T-helper 2 cell treated with Interferon-gamma antibody and Interleukin-4, amounts not matched to agents 100 ng/mL and 5 ng/mL, for 36 hours (primary cell): ENCODE measurements at regions not wholly inside any gene's neighbourhood (a gene's known extent, or its start where the extent isn't known, plus 50 kb on each side); places are given as distances from the start of the nearest gene placed in this dataset.
"Not testable (repeated sequence)": the region's sequence is repeated elsewhere in the genome, so short reads cannot be mapped to it uniquely, and the experiment has no call there.

ENCODE experiments used
- intact Hi-C: fragments of 100-400 bp; cut with micrococcal nuclease; formaldehyde crosslinking; loops from one replicate; pipeline ENCODE4 v1.15.1; 2023

DNA sequence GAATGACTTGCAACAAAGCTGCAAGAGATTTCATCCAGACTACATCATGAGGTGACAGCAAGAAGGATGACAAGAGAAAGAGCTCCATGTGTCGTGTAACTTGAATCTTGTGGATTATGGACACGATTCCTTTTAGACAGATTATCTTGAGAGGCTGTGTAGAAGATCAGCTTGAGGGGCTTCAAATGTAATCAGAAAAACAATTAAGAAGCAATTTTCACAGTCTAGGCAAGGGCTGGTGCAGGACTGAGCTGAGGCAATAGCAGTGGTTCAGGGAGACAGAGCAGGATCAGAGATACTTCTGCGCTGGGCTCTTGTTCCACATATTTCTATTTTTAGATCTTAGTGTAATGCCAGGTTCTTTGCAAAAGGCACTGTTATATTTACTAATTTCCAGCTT, 253.0 kb upstream of the COBL start:
- intact Hi-C loops = no loop called here

GRCh38 chr7:51569176-51569575, 252.6 kb upstream of the COBL start:
- intact Hi-C loops = no loop called here

DNA sequence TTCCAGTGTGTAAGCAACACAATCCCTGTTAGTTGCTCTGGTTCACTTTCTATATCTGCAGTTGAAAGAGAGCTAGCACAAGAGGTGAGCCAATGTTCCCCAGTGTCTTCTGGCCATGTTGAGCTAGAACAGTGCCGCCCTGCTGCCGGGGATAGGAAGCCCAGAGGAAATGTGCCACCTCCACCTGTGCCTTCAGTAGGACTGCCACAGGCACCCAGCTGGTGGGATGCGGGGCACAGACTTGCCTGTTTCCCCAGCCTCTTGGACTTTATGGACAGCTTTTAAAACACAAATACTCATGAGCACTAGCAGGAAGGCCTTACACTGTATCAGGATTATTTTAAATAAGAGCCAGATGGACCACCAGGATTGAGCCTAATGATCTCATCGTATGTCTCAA, 234.5 kb upstream of the COBL start:
- intact Hi-C loops = no loop called here

DNA sequence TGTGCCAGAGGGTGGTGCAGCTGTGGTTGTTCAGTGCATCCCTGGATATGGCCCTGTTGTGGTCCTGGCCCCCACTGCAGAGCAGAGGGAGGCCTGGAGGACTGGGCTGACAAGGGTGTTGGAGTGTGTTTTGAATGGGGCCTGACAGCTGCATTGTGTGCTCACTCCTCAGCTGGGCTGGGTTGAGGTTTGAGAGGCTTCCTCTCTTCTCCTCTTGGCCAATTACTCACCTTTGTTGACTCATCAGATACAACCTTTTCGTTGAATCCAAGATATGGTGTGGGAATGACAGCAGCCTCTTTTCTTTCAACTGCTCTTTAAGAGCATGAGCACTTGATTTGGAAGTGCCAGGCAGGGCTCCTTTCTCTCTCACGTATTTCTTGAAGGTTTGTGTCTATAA, 228.5 kb upstream of the COBL start:
- intact Hi-C loops = no loop called here

- intact Hi-C loops = no loop called here
Measured at GRCh38 chr7:51543801-51544553, 227.4 kb upstream of the COBL start.

DNA sequence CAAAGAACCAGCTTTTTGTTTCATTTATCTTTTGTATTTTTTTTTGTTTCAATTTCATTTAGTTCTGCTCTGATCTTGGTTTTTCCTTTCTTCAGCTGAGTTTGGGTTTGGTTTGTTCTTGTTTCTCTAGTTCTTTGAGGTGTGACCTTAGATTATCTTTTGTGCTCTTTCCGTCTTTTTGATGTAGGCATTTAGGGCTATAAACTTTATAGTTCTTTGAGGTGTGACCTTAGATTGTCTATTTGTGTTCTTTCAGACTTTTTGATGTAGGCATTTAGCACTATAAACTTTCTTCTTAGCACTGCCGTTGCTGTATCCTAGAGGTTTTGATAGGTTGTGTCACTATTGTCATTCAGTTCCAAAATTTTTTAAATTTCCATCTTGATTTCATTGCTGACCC, 224.3 kb upstream of the COBL start:
- intact Hi-C loops = not testable (repeated sequence)

DNA sequence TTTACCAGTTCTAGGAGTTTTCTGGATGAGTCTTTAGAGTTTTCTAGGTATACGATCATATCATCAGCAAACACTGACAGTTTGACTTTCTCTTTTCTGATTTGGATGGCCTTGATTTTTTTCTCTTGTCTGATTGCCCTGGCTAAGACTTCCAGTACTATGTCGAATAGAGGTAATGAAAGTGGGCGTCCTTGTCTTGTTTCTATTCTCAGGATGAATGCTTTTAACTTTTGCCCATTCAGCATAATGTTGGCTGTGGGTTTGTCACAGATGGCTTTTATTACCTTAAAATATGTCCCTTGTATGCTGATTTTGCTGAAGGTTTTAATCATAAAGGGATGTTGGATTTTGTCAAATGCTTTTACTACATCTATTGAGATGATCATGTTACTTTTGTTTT, 223.2 kb upstream of the COBL start:
- intact Hi-C loops = no loop called here

DNA sequence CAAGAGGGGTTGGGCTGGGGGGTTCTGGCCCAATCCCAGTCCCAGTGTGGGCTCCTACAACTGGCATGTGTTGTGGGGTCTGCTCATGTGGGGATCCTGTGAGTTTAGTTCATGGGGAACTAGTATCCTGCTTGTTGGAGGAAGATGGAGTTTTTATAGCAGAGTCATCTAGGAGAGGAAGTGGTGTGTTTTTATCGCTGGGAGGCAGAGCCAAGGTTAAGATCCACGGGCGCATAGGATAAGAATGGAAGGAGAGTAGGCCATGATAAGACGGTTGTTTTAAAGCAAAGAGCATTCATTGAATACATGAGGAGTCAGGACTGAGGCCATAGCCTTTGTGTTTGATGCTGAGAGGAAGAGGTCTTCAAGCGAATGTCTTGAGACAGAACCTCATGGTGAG, 211.6 kb upstream of the COBL start:
- intact Hi-C loops = no loop called here

DNA sequence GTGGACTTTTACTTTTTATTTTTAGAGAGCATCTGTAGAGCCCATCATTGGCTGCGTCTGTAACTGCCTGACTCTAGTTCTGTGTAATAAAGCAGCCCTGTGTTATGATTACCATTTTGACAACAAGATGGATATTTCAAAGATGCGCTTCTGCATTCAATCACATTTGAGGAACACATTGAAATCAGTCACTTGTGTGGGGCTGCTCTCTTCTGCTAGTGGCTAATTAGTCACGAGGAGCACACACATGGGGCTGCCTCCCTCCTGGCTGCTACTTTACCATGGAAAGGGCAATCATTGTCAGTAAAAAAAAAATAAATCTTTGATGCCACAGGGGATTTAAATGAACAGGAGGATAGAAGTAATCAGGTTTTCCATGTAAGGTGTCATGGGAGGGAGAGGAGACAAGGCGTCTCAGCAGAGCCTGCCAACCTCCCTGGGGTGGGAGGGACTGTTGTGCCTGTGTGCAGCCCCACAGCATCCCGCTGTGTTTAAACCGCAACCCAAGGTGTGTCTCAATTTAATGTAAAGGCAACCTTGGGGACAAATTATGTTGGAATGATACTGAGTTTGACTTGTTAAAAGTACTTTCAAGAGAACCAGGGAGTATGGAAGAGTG, 205.2 kb upstream of the COBL start:
- intact Hi-C loops = no loop called here

DNA sequence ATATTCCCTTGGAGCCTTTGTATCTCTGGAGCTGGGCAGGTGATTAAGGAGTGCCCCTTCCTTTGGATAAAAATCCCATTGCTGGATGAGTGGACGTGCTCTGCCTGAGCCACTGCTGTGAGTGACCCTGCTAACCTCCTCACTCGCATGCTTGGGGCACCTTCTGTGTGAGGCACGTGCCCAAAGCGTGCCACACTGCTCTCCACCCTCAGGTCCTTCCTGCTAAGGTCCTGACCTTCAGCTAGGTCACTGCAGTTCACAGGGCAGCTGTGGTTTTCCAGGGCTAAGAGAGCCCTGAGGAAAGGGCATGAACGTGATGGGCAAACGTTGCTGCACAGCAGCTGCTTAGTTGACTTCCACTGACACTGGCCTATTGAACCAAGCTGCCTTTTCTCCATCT, 204.4 kb upstream of the COBL start:
- intact Hi-C loops = no loop called here

DNA sequence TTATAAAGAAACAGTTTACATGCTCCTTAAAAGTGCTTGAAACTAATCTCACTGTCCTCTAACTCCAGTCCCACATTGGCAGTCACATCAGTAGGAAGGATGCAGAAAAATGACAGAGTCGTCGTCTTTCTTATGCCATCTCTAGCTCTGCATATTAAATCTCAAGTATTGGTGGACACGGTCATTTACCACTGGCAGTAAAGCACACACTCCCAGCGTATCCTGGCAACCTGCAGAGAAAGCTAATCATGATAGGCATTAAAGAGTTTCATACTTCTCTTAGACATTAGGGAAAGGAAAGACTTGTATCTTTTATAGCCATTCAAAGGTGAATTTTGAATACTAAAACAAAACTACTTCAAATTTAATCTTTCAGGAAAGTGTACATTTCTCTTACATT, 202.0 kb upstream of the COBL start:
- intact Hi-C loops = no loop called here

- intact Hi-C loops = no loop called here
Measured at GRCh38 chr7:51517187-51517586, 200.6 kb upstream of the COBL start.

- intact Hi-C loops = no loop called here
Measured at GRCh38 chr7:51501620-51502019, 185.0 kb upstream of the COBL start.

GRCh38 chr7:51482976-51483375, 166.4 kb upstream of the COBL start:
- intact Hi-C loops = no loop called here

DNA sequence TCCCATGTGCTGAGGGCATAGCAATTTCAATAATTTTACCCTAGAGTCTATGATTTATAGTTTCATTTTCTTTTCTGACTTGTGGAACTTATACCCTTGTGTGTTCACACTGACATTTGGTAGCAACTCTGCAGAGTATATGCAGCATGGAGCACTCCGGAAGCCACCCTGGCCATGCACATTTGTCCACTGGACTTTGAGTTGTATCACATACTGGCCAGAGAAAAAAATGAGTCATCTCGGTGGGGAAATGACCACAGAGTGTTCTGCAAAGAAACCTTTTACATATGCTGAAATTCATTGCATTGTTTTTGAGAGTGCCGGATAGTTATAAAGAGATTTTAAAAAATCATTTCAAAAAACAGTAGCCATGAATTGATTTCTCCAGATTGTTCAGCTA, 164.8 kb upstream of the COBL start:
- intact Hi-C loops = no loop called here

DNA sequence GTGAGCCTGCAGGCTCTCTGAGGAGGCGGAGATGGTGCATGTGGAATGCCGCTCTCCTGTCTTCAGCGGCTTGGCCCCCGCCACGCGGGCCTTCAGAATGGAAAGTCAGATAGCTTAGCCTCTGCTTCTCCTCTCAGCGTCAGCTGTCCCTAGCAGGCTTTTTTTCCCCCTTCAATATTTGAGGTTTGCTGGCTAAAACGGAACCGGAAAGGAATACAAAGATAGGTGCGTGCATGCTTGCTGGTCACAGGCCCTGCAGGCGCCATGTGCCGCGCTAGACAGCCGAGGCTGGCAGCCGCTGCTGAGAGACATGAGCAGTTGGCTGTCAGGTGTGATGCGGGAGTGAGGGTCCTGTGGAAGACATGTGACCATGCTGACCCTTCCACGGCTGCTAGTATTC, 161.2 kb upstream of the COBL start:
- intact Hi-C loops = no loop called here

DNA sequence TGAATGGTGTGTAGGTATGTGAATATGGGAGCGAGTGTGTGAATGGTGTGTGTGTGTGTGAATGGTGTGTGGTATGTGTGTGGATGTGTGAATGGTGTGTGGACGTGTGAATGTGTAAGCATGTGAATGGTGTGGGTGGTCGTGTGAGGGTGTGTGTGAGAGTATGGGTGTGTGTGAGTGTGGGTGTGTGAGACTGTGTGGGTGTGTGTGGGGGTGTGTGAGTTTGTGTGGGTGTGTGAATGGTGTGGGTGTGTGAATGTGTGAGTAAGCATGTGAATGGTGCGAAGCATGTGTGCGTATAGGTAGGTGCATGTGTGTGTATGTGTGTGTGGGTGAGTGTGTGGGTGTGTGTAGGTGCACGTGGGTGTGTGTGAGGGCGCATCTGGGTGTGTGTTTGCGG, 160.7 kb upstream of the COBL start:
- intact Hi-C loops = no loop called here

GRCh38 chr7:51476026-51476425, 159.4 kb upstream of the COBL start:
- intact Hi-C loops = no loop called here

GRCh38 chr7:51472873-51473272, 156.3 kb upstream of the COBL start:
- intact Hi-C loops = no loop called here

GRCh38 chr7:51471981-51472296, 155.3 kb upstream of the COBL start:
- intact Hi-C loops = no loop called here

- intact Hi-C loops = no loop called here
Measured at GRCh38 chr7:51471210-51471980, 154.8 kb upstream of the COBL start.

DNA sequence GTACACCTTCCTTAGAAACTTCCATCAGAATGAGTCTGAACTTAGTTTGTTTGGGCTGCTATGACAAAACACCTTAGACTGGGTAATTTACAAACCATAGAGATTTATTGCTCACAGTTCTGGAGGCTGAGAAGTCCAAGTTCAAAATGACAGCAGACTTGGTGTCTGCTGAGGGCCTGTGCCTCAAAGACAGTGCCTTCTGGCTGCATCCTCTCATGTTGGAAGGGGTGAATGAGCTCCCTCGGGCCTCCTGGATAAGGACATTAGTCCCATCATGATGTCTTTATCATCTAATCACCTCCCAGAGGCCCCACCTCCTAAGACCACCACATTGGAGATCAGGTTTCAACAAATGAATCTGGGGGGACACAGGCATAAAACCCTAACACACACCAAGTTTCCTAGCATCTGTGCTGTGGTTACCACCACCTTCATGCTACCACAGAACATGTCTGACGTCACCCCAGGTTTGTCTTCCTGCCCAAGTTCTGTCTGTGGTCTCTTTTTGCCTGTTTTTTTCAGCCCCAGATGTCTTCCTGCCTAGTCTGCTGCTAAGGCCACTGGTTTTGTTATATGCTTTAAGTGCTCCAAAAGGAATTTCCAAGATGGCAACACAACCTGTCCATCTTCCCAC, 150.9 kb upstream of the COBL start:
- intact Hi-C loops = no loop called here
